HCT116 (cell line): ENCODE measurements at regions not wholly inside any gene's neighbourhood (a gene's known extent, or its start where the extent isn't known, plus 50 kb on each side); places are given as distances from the start of the nearest gene placed in this dataset.

Source experiments
- ATF3 ChIP-seq: IDR thresholded peaks from 2 replicates; pipeline ENCODE4 v1.6.1; 2012
- CBX3 ChIP-seq: IDR thresholded peaks from 2 replicates; pipeline ENCODE4 v1.6.1; 2012; ENCODE audit warnings: low read depth
- CTCF ChIP-seq, 3 experiments: fragments of 200-600 bp in 1 of 3; sonication (generic) in 1 of 3; IDR thresholded peaks in 2 of 3; conservative IDR thresholded peaks in 1 of 3; 2 replicates each; pipeline ENCODE4 v1.5.1; 2012 to 2017; ENCODE audit warnings: low read depth in 2 of 3, low read length in 2 of 3, antibody characterized with exemption in 1 of 3, borderline replicate concordance in 1 of 3, control low read depth in 1 of 3, mild to moderate bottlenecking in 1 of 3, mixed read lengths in 1 of 3, mixed run types in 1 of 3, moderate library complexity in 1 of 3; ENCODE audit not compliant: insufficient read depth in 1 of 3
- EZH2 ChIP-seq: fragments of 200-600 bp; sonication (generic); IDR thresholded peaks from 2 replicates; pipeline ENCODE4 v1.6.1; 2017; ENCODE audit warnings: antibody characterized with exemption, mixed run types
- MAX ChIP-seq: IDR thresholded peaks from 2 replicates; pipeline ENCODE4 v1.6.1; 2012
- REST ChIP-seq: IDR thresholded peaks from 2 replicates; pipeline ENCODE4 v1.6.1; 2012; ENCODE audit warnings: low read depth
- ZBTB33 ChIP-seq: IDR thresholded peaks from 2 replicates; pipeline ENCODE4 v1.6.1; 2011; ENCODE audit warnings: mild to moderate bottlenecking, low read length, moderate library complexity; ENCODE audit not compliant: insufficient replicate concordance; ENCODE audit errors: extremely low read depth
- ZFX ChIP-seq: fragments of 450-650 bp; IDR thresholded peaks from 2 replicates; pipeline ENCODE4 v1.6.1; 2017

GRCh38 chr7:81273601-81274397, 354.9 kb upstream of the SEMA3C start:
- TF ChIP-seq CBX3 (no peak), CTCF (IDR thresholded peaks at IDR 0.05 in 2 of 3, conservative IDR thresholded peaks at IDR 0.05 in 1 of 3; ENCODE audit: borderline replicate concordance in 1 of 3, insufficient read depth in 1 of 3, low read depth in 2 of 3, low read length in 2 of 3) (no peak), REST (no peak), EZH2 (no peak), ZBTB33 (no peak), ATF3 (no peak), MAX (no peak), ZFX (no peak)
